ENCODE measurements at regions not wholly inside any gene's neighbourhood (a gene's known extent, or its start where the extent isn't known, plus 50 kb on each side); places are given as distances from the start of the nearest gene placed in this dataset.

DNA sequence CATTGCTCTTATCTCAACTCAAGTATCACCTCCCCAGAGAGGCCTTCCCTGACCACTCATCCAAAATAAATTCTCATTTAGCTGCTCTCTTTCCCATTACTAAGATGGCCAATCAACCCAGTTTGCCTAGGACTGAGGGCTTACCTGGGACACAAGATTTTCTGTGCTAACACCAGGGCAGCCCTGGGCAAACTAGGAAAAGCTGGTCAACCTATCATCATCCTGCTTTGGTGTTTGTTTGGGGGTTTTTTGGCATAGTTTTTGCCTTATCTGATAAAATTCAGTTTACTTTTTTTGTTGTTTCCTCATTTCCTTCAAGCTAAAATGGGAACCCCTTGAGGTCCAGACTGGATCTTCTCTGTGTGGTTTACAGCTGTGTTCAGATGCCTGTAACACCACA is 131.4 kb upstream of the NR2F2 start:
- no peak for TF ChIP-seq CTCF (IDR thresholded peaks at IDR 0.05)

- no peak for TF ChIP-seq CTCF (IDR thresholded peaks at IDR 0.05)
Measured at GRCh38 chr15:96200357-96200967, 130.0 kb upstream of the NR2F2 start.

GRCh38 chr15:96201696-96202095 is 128.8 kb upstream of the NR2F2 start:
- no peak for TF ChIP-seq CTCF (IDR thresholded peaks at IDR 0.05)

DNA sequence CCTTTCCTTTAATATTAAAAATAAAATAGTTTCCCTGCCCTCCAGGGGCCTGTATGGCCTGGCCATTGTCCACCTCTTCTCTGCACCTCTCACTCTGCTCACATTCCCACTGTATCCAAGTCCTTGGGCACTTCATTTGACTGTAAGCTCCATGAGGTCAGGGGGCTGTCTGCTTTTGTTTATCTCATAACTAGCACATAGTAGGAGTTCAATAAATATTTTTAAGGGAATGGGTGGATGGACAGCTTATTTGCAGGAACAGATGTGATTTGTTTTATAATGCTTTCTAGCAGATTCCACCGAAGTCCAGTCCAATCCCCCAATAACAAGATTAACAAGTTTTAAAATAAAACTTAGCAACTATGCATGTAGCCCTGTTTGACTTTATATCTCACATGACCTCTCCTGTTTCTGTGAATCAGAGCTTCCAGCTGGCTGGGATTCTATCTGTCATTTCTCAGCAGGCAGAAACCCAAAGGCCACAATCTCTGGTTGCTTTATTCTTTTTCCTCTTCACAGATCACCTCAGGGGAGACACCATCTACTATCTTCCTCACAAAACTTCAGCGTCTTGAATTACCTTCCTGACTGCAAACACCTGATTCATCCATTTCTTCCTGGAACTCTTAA is 123.0 kb upstream of the NR2F2 start:
- no peak for TF ChIP-seq CTCF (IDR thresholded peaks at IDR 0.05)

- TF ChIP-seq CTCF (IDR thresholded peaks at IDR 0.05) = no peak
Measured at GRCh38 chr15:96209285-96209735, 121.2 kb upstream of the NR2F2 start.

GRCh38 chr15:96213045-96213444 is 117.5 kb upstream of the NR2F2 start:
- TF ChIP-seq CTCF (IDR thresholded peaks at IDR 0.05) = no peak

DNA sequence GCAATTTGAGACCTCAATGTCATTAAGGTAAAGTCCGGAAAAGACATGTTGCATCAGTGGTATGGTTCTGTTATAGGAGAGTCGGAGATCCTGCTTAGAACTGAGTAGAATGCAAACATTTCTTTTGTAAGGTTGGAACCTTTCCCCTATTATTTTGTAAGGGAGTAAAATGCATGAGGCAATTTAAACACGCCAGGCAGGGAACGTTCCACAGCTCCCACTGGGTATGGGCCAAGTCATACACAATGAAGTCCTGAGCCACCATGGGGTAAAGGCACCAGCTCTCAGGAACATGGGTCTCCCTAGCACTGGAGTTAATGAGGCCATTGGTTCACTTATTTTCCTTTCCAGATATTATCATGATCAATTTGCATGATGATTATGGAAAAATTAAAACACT is 116.6 kb upstream of the NR2F2 start:
- no peak for TF ChIP-seq CTCF (IDR thresholded peaks at IDR 0.05)
